ENCODE measurements at regions not wholly inside any gene's neighbourhood (a gene's known extent, or its start where the extent isn't known, plus 50 kb on each side); places are given as distances from the start of the nearest gene placed in this dataset.

GRCh38 chr15:29903785-29904464 is 81.7 kb upstream of the TJP1 start:
- no TSS peak for BruUV-seq (replicated peaks)
- Histone ChIP-seq H3K4me1 (ENCODE audit: insufficient read depth, low read length, poor library complexity, severe bottlenecking) (no peaks in the 10 kb centered on the region), H2AFZ (ENCODE audit: low read length) (no peak overlapping the region), H4K20me1 (ENCODE audit: insufficient read depth, low read length) (no peaks in the 10 kb centered on the region), H3K27ac (ENCODE audit: low read depth, low read length, poor library complexity, severe bottlenecking) (no peak overlapping the region), H3K4me2 (ENCODE audit: low read length) (no peak overlapping the region), H3K4me3 (ENCODE audit: low read depth, low read length, poor library complexity, severe bottlenecking) (no peak overlapping the region), H3K36me3 (ENCODE audit: insufficient read depth, low read length) (no peaks in the 10 kb centered on the region), H3K79me2 (ENCODE audit: insufficient read depth, low read depth, low read length) (no peaks in the 10 kb centered on the region), H3K9me3 (ENCODE audit: low read length) (no peaks in the 10 kb centered on the region), H3K9me2 (ENCODE audit: insufficient read depth, low read length) (no peaks in the 10 kb centered on the region)
- ChIA-PET POLR2A (no interaction called here), CTCF (ENCODE audit: unreplicated experiment) (no interaction called here)
- intact Hi-C loops (cut with micrococcal nuclease; ENCODE audit: unreplicated experiment): no loop called here
- TF ChIP-seq EZH2phosphoT487 (IDR thresholded peaks at IDR 0.05; ENCODE audit: borderline replicate concordance, low read depth, low read length): no peak
- TF ChIP-seq CTCF (conservative IDR thresholded peaks at IDR 0.05; ENCODE audit: low read length): no peak
- no peak for DNase-seq (ENCODE audit: low spot score)

DNA sequence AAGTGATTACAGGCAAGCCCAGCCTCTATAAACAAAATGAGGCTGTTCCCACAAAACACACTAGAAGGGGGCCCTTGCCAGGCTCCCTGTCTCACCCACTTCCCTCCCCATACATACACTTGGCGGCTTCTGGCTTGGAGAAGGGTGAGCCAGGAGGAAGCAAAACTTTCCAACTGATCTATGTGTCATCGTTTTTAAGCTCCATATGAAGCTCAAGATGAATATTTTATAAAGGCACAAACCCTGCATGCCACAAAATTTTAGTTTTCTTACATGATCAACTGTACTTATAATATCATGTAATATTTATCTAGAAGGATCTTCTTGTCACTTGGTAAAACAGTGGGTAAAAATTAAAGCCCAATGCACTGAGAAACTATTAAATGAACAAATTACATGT is 80.8 kb upstream of the TJP1 start:
- intact Hi-C loops (cut with micrococcal nuclease; ENCODE audit: unreplicated experiment): no loop called here
- Histone ChIP-seq H3K4me2 (ENCODE audit: low read length) (no peak overlapping the region), H2AFZ (ENCODE audit: low read length) (no peak overlapping the region), H3K79me2 (ENCODE audit: insufficient read depth, low read depth, low read length) (no peaks in the 10 kb centered on the region), H4K20me1 (ENCODE audit: insufficient read depth, low read length) (no peaks in the 10 kb centered on the region), H3K9me2 (ENCODE audit: insufficient read depth, low read length) (no peaks in the 10 kb centered on the region), H3K4me3 (ENCODE audit: low read depth, low read length, poor library complexity, severe bottlenecking) (no peak overlapping the region), H3K27ac (ENCODE audit: low read depth, low read length, poor library complexity, severe bottlenecking) (no peak overlapping the region), H3K4me1 (ENCODE audit: insufficient read depth, low read length, poor library complexity, severe bottlenecking) (no peaks in the 10 kb centered on the region), H3K36me3 (ENCODE audit: insufficient read depth, low read length) (no peaks in the 10 kb centered on the region), H3K9me3 (ENCODE audit: low read length) (no peaks in the 10 kb centered on the region)
- no peak for DNase-seq (ENCODE audit: low spot score)
- ChIA-PET POLR2A (no interaction called here), CTCF (ENCODE audit: unreplicated experiment) (no interaction called here)
- BruUV-seq (replicated peaks): no TSS peak
- no peak for TF ChIP-seq CTCF (conservative IDR thresholded peaks at IDR 0.05; ENCODE audit: low read length)

- POLR2A ChIA-PET: no interaction called here
- Histone ChIP-seq H3K36me3 (ENCODE audit: insufficient read depth, low read length) (no peaks in the 10 kb centered on the region), H3K4me3 (ENCODE audit: low read depth, low read length, poor library complexity, severe bottlenecking) (no peak overlapping the region), H3K79me2 (ENCODE audit: insufficient read depth, low read depth, low read length) (no peaks in the 10 kb centered on the region), H3K4me2 (ENCODE audit: low read length) (no peak overlapping the region), H4K20me1 (ENCODE audit: insufficient read depth, low read length) (no peaks in the 10 kb centered on the region), H3K27ac (ENCODE audit: low read depth, low read length, poor library complexity, severe bottlenecking) (no peak overlapping the region), H3K9me2 (ENCODE audit: insufficient read depth, low read length) (no peaks in the 10 kb centered on the region), H3K9me3 (ENCODE audit: low read length) (no peaks in the 10 kb centered on the region), H3K4me1 (ENCODE audit: insufficient read depth, low read length, poor library complexity, severe bottlenecking) (no peaks in the 10 kb centered on the region), H2AFZ (ENCODE audit: low read length) (no peak overlapping the region)
- DNase-seq (ENCODE audit: low spot score): no peak
- BruUV-seq (replicated peaks): no TSS peak
- intact Hi-C loops (cut with micrococcal nuclease; ENCODE audit: unreplicated experiment): loop anchor here (2.0 kb wide), 1 partner anchor 38 kb away; no protein-coding TSS in a partner anchor
- CTCF ChIA-PET (ENCODE audit: unreplicated experiment): no interaction called here
- TF ChIP-seq CTCF (conservative IDR thresholded peaks at IDR 0.05; ENCODE audit: low read length) (no peak), EZH2phosphoT487 (IDR thresholded peaks at IDR 0.05; ENCODE audit: borderline replicate concordance, low read depth, low read length) (no peak)
Measured at GRCh38 chr15:29900237-29901189, 78.2 kb upstream of the TJP1 start.
